H1 (cell line): ENCODE measurements at regions not wholly inside any gene's neighbourhood (a gene's known extent, or its start where the extent isn't known, plus 50 kb on each side); places are given as distances from the start of the nearest gene placed in this dataset.
A peak's percentile ranks its signal among the peaks of the same experiment; 100 is the strongest.

Experiments used
- CTCF ChIA-PET: fragments of 300-600 bp; sonication (Branson Sonifier 250); formaldehyde crosslinking; loops from one replicate; lab custom pipeline; 2021; ENCODE audit not compliant: partially characterized antibody; lab: Charles Lee
- POLR2A ChIA-PET: fragments of 300-600 bp; sonication (Branson Sonifier 250); formaldehyde crosslinking; loops from one replicate; lab custom pipeline; 2021; ENCODE audit warnings: inconsistent platforms; ENCODE audit not compliant: partially characterized antibody; lab: Charles Lee
- DNase-seq, 2 experiments: peaks; one replicate each; pipeline versions ENCODE4 v3.0.0 to v3.0.0-alpha.2; 2010 to 2022; ENCODE audit warnings: low spot score in 2 of 2, low read depth in 1 of 2, mixed read lengths in 1 of 2
- FAIRE-seq: peaks from 2 replicates; lab custom pipeline; 2011; peaks lifted over from hg19 to GRCh38; lab: Jason Lieb, UNC
- H2AFZ ChIP-seq: 2 replicates; pipeline ENCODE4 v1.8.1; 2012; ENCODE audit warnings: low read length, inconsistent platforms
- H2AK5ac ChIP-seq: 2 replicates; pipeline ENCODE4 v1.6.1; 2013; ENCODE audit warnings: low read depth, low read length
- H2BK120ac ChIP-seq: replicated peaks from 2 replicates; pipeline ENCODE3; 2013; ENCODE audit warnings: low read depth, low read length, inconsistent platforms
- H2BK12ac ChIP-seq: 2 replicates; pipeline ENCODE4 v1.6.1; 2013; ENCODE audit warnings: low read depth, low read length
- H2BK15ac ChIP-seq: 2 replicates; pipeline ENCODE4 v1.6.1; 2013; ENCODE audit warnings: low read length
- H2BK20ac ChIP-seq: 2 replicates; pipeline ENCODE4 v1.6.1; 2013; ENCODE audit warnings: low read length
- H2BK5ac ChIP-seq: 2 replicates; pipeline ENCODE4 v1.6.1; 2013; ENCODE audit warnings: low read depth, low read length
- H3K14ac ChIP-seq: 2 replicates; pipeline ENCODE4 v1.6.1; 2013; ENCODE audit warnings: inconsistent platforms; ENCODE audit not compliant: insufficient read length
- H3K18ac ChIP-seq: 2 replicates; pipeline ENCODE4 v1.6.1; 2013; ENCODE audit warnings: low read length; ENCODE audit errors: extremely low read depth
- H3K23ac ChIP-seq: 2 replicates; pipeline ENCODE4 v1.6.1; 2013; ENCODE audit warnings: inconsistent platforms; ENCODE audit not compliant: insufficient read length
- H3K23me2 ChIP-seq: 2 replicates; pipeline ENCODE4 v1.6.1; 2013; ENCODE audit warnings: low read depth, low read length
- H3K27ac ChIP-seq: 2 replicates; pipeline ENCODE4 v1.6.1; 2011; ENCODE audit warnings: low read depth, low read length, inconsistent platforms
- H3K27me3 ChIP-seq, 4 experiments: replicated peaks in 1 of 4; 1 replicate in 1 of 4; 2 replicates in 3 of 4; pipeline versions ENCODE4 v1.6.1 to v1.8.1; 2011 to 2013; ENCODE audit warnings: low read length in 3 of 4, mild to moderate bottlenecking in 3 of 4, inconsistent platforms in 2 of 4, mixed read lengths in 2 of 4, moderate library complexity in 1 of 4; ENCODE audit not compliant: control insufficient read depth in 3 of 4, insufficient read depth in 3 of 4; ENCODE audit errors: extremely low read depth in 1 of 4
- H3K36me3 ChIP-seq, 4 experiments: 2 replicates each; pipeline versions ENCODE4 v1.6.1 to v1.8.1; 2011 to 2013; ENCODE audit warnings: mild to moderate bottlenecking in 4 of 4, low read length in 3 of 4, moderate library complexity in 2 of 4, control low read depth in 1 of 4, inconsistent platforms in 1 of 4; ENCODE audit not compliant: insufficient read depth in 4 of 4, control insufficient read depth in 2 of 4
- H3K4ac ChIP-seq: replicated peaks from 2 replicates; pipeline ENCODE3; 2013; ENCODE audit warnings: low read length, low read depth, mixed read lengths, inconsistent platforms; ENCODE audit not compliant: insufficient read length
- H3K4me1 ChIP-seq, 4 experiments: replicated peaks in 1 of 4; 1 replicate in 1 of 4; 2 replicates in 3 of 4; pipeline versions ENCODE4 v1.6.1 to v1.8.1; 2011 to 2013; ENCODE audit warnings: low read length in 3 of 4, inconsistent platforms in 2 of 4, mixed read lengths in 1 of 4; ENCODE audit not compliant: insufficient read depth in 4 of 4, control insufficient read depth in 3 of 4
- H3K4me2 ChIP-seq, 2 experiments: 2 replicates each; pipeline versions ENCODE4 v1.6.1 to v1.8.1; 2011 to 2013; ENCODE audit warnings: low read depth in 2 of 2, low read length in 2 of 2, control low read depth in 1 of 2, inconsistent platforms in 1 of 2, mild to moderate bottlenecking in 1 of 2; ENCODE audit not compliant: insufficient read depth in 1 of 2
- H3K4me3 ChIP-seq, 4 experiments: fragments of 200-600, 300-600 bp in 1 of 4; sonication (generic), shearing (Covaris generic), sonication (Bioruptor Twin) in 1 of 4; 2 replicates each; pipeline versions ENCODE4 v1.5.1 to v1.8.1; 2011 to 2016; ENCODE audit warnings: low read length in 4 of 4, low read depth in 3 of 4, control low read depth in 2 of 4, inconsistent platforms in 2 of 4, mild to moderate bottlenecking in 2 of 4, mixed read lengths in 1 of 4, moderate library complexity in 1 of 4; ENCODE audit not compliant: insufficient read depth in 2 of 4; ENCODE audit errors: extremely low read depth in 1 of 4
- H3K56ac ChIP-seq: replicated peaks from 2 replicates; pipeline ENCODE3; 2013; ENCODE audit warnings: low read depth, mild to moderate bottlenecking, mixed read lengths, low read length, inconsistent platforms; ENCODE audit not compliant: insufficient read length
- H3K79me1 ChIP-seq: 2 replicates; pipeline ENCODE4 v1.6.1; 2013; ENCODE audit warnings: low read depth, low read length, control low read depth
- H3K79me2 ChIP-seq, 2 experiments: 2 replicates each; pipeline versions ENCODE4 v1.6.1 to v1.8.1; 2012 to 2013; ENCODE audit warnings: low read length in 2 of 2, mild to moderate bottlenecking in 2 of 2, inconsistent platforms in 1 of 2; ENCODE audit not compliant: insufficient read depth in 2 of 2, control insufficient read depth in 1 of 2
- H3K9ac ChIP-seq, 4 experiments: replicated peaks in 1 of 4; 1 replicate in 1 of 4; 2 replicates in 3 of 4; pipeline versions ENCODE4 v1.6.1 to v1.8.1; 2011 to 2013; ENCODE audit warnings: low read depth in 3 of 4, low read length in 3 of 4, control low read depth in 2 of 4, mild to moderate bottlenecking in 2 of 4, moderate library complexity in 2 of 4, inconsistent platforms in 1 of 4; ENCODE audit errors: extremely low read depth in 1 of 4
- H3K9me3 ChIP-seq, 2 experiments: 2 replicates each; pipeline versions ENCODE4 v1.6.1 to v1.8.1; 2012 to 2013; ENCODE audit warnings: mild to moderate bottlenecking in 2 of 2, moderate library complexity in 2 of 2, control low read depth in 1 of 2, inconsistent platforms in 1 of 2, low read depth in 1 of 2, low read length in 1 of 2, mixed read lengths in 1 of 2; ENCODE audit not compliant: insufficient read depth in 2 of 2
- H4K20me1 ChIP-seq, 2 experiments: replicated peaks in 1 of 2; 2 replicates each; pipeline versions ENCODE3 to v1.8.1; 2011 to 2013; ENCODE audit warnings: inconsistent platforms in 2 of 2, low read length in 2 of 2, mild to moderate bottlenecking in 1 of 2; ENCODE audit not compliant: insufficient read depth in 2 of 2, control insufficient read depth in 1 of 2
- H4K5ac ChIP-seq: 2 replicates; pipeline ENCODE4 v1.6.1; 2013; ENCODE audit warnings: low read length, low read depth, mixed read lengths, inconsistent platforms; ENCODE audit not compliant: insufficient read length
- H4K8ac ChIP-seq: 2 replicates; pipeline ENCODE4 v1.8.0; 2013; ENCODE audit warnings: mild to moderate bottlenecking, moderate library complexity, low read length, inconsistent platforms; ENCODE audit not compliant: insufficient read depth; ENCODE audit errors: extremely low read depth
- H4K91ac ChIP-seq: replicated peaks from 2 replicates; pipeline ENCODE3; 2013; ENCODE audit warnings: low read length, mixed read lengths, inconsistent platforms; ENCODE audit not compliant: insufficient read length
- CEBPB ChIP-seq: IDR thresholded peaks from 2 replicates; pipeline ENCODE4 v1.6.1; 2012; ENCODE audit warnings: low read depth, low read length
- CREB1 ChIP-seq: IDR thresholded peaks from 2 replicates; pipeline ENCODE4 v1.6.1; 2012; ENCODE audit warnings: inconsistent platforms
- EZH2 ChIP-seq: fragments of 200-600 bp; sonication (generic); IDR thresholded peaks from 2 replicates; pipeline ENCODE4 v1.7.1; 2012; ENCODE audit warnings: low read depth, mild to moderate bottlenecking, moderate library complexity, low read length, inconsistent platforms; ENCODE audit not compliant: severe bottlenecking
- KDM1A ChIP-seq: fragments of 200-600, 300-600 bp; sonication (generic); IDR thresholded peaks from 2 replicates; pipeline ENCODE4 v1.7.1; 2016; ENCODE audit warnings: mild to moderate bottlenecking, low read length, borderline replicate concordance
- SIX5 ChIP-seq: IDR thresholded peaks from 2 replicates; pipeline ENCODE4 v1.6.1; 2011; ENCODE audit warnings: mild to moderate bottlenecking, low read depth, low read length
- SP4 ChIP-seq: IDR thresholded peaks from 2 replicates; pipeline ENCODE4 v1.6.1; 2012; ENCODE audit warnings: low read length, inconsistent platforms
- SUZ12 ChIP-seq: fragments of 200-600 bp; sonication (generic); IDR thresholded peaks from 2 replicates; pipeline ENCODE4 v1.6.1; 2012; ENCODE audit warnings: mild to moderate bottlenecking, inconsistent platforms, low read length, moderate library complexity, mixed read lengths
- TBP ChIP-seq: IDR thresholded peaks from 2 replicates; pipeline ENCODE4 v1.6.1; 2011; ENCODE audit warnings: low read depth, low read length, improper control_type of control experiment
- TF ChIP-seq, protein P1 (sequence below): IDR thresholded peaks from 2 replicates; pipeline ENCODE4 v1.6.1; 2011; ENCODE audit warnings: low read length, improper control_type of control experiment

- ChIA-PET POLR2A (no interaction called here), CTCF (interaction anchor here (0.7 kb wide), 1 partner anchor 264 kb away, joined by 3 read pairs; no protein-coding TSS in a partner anchor)
- no peaks in the 10 kb centered on the region for H4K20me1 ChIP-seq
- no peaks in the 10 kb centered on the region for H3K23me2 ChIP-seq
- peak overlapping the region; percentile 72 for H2BK12ac ChIP-seq
- H3K56ac ChIP-seq, result no peak overlapping the region
- H3K79me1 ChIP-seq, result no peaks in the 10 kb centered on the region
- H4K8ac ChIP-seq, result no peak overlapping the region
- peaks cover 10 to 13% of the 10 kb centered on the region in 2 experiments for H3K9me3 ChIP-seq
- H3K4me1 ChIP-seq, result no peaks in the 10 kb centered on the region
- no peak overlapping the region for H3K4ac ChIP-seq
- TF ChIP-seq CEBPB (peak; percentile 50; the same call in 1 of the 2 replicates), EZH2 (no peak), SP4 (no peak), SUZ12 (no peak), SIX5 (no peak), KDM1A (no peak), CREB1 (peak; percentile 82), TBP (no peak)
- TF ChIP-seq, protein P1, sequence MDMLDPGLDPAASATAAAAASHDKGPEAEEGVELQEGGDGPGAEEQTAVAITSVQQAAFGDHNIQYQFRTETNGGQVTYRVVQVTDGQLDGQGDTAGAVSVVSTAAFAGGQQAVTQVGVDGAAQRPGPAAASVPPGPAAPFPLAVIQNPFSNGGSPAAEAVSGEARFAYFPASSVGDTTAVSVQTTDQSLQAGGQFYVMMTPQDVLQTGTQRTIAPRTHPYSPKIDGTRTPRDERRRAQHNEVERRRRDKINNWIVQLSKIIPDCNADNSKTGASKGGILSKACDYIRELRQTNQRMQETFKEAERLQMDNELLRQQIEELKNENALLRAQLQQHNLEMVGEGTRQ, result 0 out of 2 replicates have a peak, but pooled peaks have one; percentile 15
- H3K14ac ChIP-seq, result no peak overlapping the region
- no peak overlapping the region for H3K27ac ChIP-seq
- H3K18ac ChIP-seq, result no peak overlapping the region
- no peak overlapping the region for H3K4me3 ChIP-seq
- DNase-seq, result no peak
- no peaks in the 10 kb centered on the region for H3K79me2 ChIP-seq
- H3K36me3 ChIP-seq, result no peaks in the 10 kb centered on the region; a peak in 1 of 8 replicates
- H3K23ac ChIP-seq, result no peak overlapping the region
- no peak overlapping the region for H2BK15ac ChIP-seq
- H2BK5ac ChIP-seq, result peak overlapping the region; percentile 57; the same call in 1 of the 2 replicates
- no peak overlapping the region for H2BK120ac ChIP-seq
- no peaks in the 10 kb centered on the region for H3K27me3 ChIP-seq
- H4K91ac ChIP-seq, result peak overlapping the region; percentile 70
- no peak overlapping the region for H2BK20ac ChIP-seq
- H3K9ac ChIP-seq, result no peak overlapping the region
- H2AK5ac ChIP-seq, result peak overlapping the region; percentile 96; the same call in 1 of the 2 replicates
- no peak overlapping the region for H3K4me2 ChIP-seq
- no peak overlapping the region for H2AFZ ChIP-seq
- H4K5ac ChIP-seq, result no peak overlapping the region
- peak; percentile 93 for FAIRE-seq
These were observed 196.8 kb downstream of the CBLN1 start for GRCh38 chr16:49084628-49085390.
